Karpas-422 (cell line): ENCODE measurements at regions not wholly inside any gene's neighbourhood (a gene's known extent, or its start where the extent isn't known, plus 50 kb on each side); places are given as distances from the start of the nearest gene placed in this dataset.
"Not testable (repeated sequence)": the region's sequence is repeated elsewhere in the genome, so short reads cannot be mapped to it uniquely, and the experiment has no call there.

Source experiments
- DNase-seq: peaks from one replicate; pipeline ENCODE4 v3.0.0-alpha.2; 2015
- H2AFZ ChIP-seq: fragments of 200-600 bp; sonication (generic); 2 replicates; pipeline ENCODE4 v1.6.1; 2014; ENCODE audit warnings: antibody characterized with exemption, low read length, mixed read lengths
- H3K27ac ChIP-seq: fragments of 200-600 bp; sonication (generic); 2 replicates; pipeline ENCODE4 v1.5.1; 2014; ENCODE audit warnings: mild to moderate bottlenecking, low read length, moderate library complexity
- H3K27me3 ChIP-seq: fragments of 200-600 bp; sonication (generic); 2 replicates; pipeline ENCODE4 v1.6.1; 2014; ENCODE audit warnings: low read length, mixed read lengths
- H3K36me3 ChIP-seq: fragments of 200-600 bp; sonication (generic); 2 replicates; pipeline ENCODE4 v1.6.1; 2014; ENCODE audit warnings: low read length, mixed read lengths; ENCODE audit not compliant: insufficient read depth
- H3K4me1 ChIP-seq: fragments of 200-600 bp; sonication (generic); 2 replicates; pipeline ENCODE4 v1.6.1; 2014; ENCODE audit warnings: mild to moderate bottlenecking, low read length, mixed read lengths
- H3K4me2 ChIP-seq: fragments of 200-600 bp; sonication (generic); 2 replicates; pipeline ENCODE4 v1.6.1; 2014; ENCODE audit warnings: low read length, low read depth, mild to moderate bottlenecking; ENCODE audit not compliant: poor library complexity, severe bottlenecking
- H3K4me3 ChIP-seq: fragments of 200-600 bp; sonication (generic); 2 replicates; pipeline ENCODE4 v1.5.1; 2014; ENCODE audit warnings: mild to moderate bottlenecking, antibody characterized with exemption, low read length, mixed read lengths
- H3K79me2 ChIP-seq: fragments of 200-600 bp; sonication (generic); 2 replicates; pipeline ENCODE4 v1.6.1; 2014; ENCODE audit warnings: mild to moderate bottlenecking, low read length, mixed read lengths
- H3K9ac ChIP-seq: fragments of 200-600 bp; sonication (generic); 2 replicates; pipeline ENCODE4 v1.6.0; 2014; ENCODE audit warnings: low read length
- H3K9me2 ChIP-seq: fragments of 200-600 bp; sonication (generic), shearing (Covaris generic); replicated peaks from 2 replicates; pipeline ENCODE4 v1.6.0; 2014; ENCODE audit warnings: mild to moderate bottlenecking, low read length, moderate library complexity; ENCODE audit not compliant: insufficient read depth
- H3K9me3 ChIP-seq: fragments of 300-700, 200-600 bp; sonication (generic); 2 replicates; pipeline ENCODE4 v1.6.1; 2014; ENCODE audit warnings: low read length, mixed read lengths
- H4K20me1 ChIP-seq: fragments of 200-600 bp; sonication (generic); 2 replicates; pipeline ENCODE4 v1.6.1; 2014; ENCODE audit warnings: mild to moderate bottlenecking, antibody characterized with exemption, low read length, low read depth; ENCODE audit not compliant: insufficient read depth

DNA sequence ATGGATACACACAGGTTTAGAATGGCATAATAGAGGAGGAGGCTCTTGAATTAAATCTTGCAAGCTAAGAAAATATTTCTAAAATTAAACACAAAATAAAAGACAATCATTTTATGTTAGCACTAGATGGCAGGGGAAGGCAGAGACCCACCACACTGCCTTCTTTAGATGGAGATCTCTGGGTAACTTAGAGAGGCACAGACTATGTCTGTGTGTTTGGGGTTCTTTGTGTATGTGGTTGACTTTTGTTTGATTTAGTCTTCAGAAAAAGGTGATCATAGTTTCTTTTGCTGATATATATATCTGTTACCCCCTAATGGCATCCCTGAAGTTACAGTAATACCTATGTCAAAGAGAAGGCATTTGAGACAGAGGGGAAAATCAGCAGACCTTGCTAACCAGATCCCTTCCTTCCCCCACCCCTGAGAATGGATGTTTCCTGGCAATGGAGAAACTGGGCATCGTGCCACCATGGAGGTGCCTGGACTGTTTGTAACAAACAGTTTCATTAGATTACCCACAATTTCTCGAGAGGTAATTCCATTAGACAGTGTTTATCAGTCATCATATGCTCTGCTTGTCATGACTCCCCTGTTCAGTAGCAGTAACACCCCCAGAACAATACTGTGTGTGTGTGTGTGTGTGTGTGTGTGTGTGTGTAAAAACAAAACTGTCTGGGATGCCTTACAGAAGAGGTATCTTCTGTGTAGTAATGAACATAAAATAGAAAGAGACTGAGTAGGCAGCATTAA lies 228.3 kb upstream of the DEPDC1 start:
- Histone ChIP-seq H3K36me3 (no peaks in the 10 kb centered on the region), H3K9ac (no peak overlapping the region)

DNA sequence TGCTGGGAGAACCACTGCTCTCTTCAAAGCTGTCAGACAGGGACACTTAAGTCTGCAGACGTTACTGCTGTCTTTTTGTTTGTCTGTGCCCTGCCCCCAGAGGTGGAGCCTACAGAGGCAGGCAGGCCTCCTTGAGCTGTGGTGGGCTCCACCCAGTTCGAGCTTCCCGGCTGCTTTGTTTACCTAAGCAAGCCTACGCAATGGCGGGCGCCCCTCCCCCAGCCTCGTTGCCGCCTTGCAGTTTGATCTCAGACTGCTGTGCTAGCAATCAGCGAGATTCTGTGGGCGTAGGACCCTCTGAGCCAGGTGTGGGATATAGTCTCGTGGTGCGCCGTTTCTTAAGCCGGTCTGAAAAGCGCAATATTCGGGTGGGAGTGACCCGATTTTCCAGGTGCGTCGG lies 242.6 kb upstream of the DEPDC1 start:
- not testable (repeated sequence) for H3K4me2 ChIP-seq

More for the DNA sequence above, 228.3 kb upstream of the DEPDC1 start:
- no peak overlapping the region for H3K27ac ChIP-seq
- no peaks in the 10 kb centered on the region for H3K4me1 ChIP-seq
- no peak for DNase-seq
- no peak overlapping the region for H2AFZ ChIP-seq
- no peak overlapping the region for H3K4me3 ChIP-seq
- H3K9me2 ChIP-seq = no peaks in the 10 kb centered on the region
- no peaks in the 10 kb centered on the region for H3K79me2 ChIP-seq
- no peaks in the 10 kb centered on the region; the same call in 1 of the 2 replicates for H3K9me3 ChIP-seq
- no peaks in the 10 kb centered on the region for H3K27me3 ChIP-seq
- no peaks in the 10 kb centered on the region for H4K20me1 ChIP-seq
- H3K4me2 ChIP-seq = no peak overlapping the region

DNA sequence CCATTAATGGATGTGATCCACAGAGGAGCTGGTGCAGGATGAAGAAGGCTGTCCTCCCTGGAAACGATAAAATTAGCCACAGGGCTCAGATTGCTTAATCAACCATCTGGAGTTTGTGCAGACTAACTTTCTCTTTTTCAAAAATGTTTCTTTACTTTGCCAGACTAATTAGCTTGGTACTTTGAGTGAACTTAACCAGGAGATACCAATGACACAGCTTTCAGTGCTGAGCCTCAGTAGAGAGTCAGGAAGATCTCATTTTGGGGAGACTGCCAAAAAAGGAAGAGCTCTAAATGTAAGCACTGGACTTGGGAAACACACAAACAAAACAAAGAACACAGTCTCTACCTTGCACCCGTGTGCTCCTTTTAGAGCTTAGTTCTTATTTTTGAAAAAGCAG lies 248.1 kb upstream of the DEPDC1 start:
- no peak overlapping the region for H3K4me3 ChIP-seq
- peaks cover 7% of the 10 kb centered on the region; the same call in 1 of the 2 replicates for H3K9me3 ChIP-seq
- H3K27me3 ChIP-seq = 0 out of 2 replicates have a peak, but pooled peaks cover 3% of the 10 kb centered on the region
- no peak for DNase-seq
- H3K4me1 ChIP-seq = no peaks in the 10 kb centered on the region
- H3K79me2 ChIP-seq = no peaks in the 10 kb centered on the region
- no peak overlapping the region for H3K9ac ChIP-seq
- no peaks in the 10 kb centered on the region for H3K36me3 ChIP-seq
- H2AFZ ChIP-seq = no peak overlapping the region
- H3K27ac ChIP-seq = no peak overlapping the region
- no peaks in the 10 kb centered on the region for H4K20me1 ChIP-seq
- H3K9me2 ChIP-seq = no peaks in the 10 kb centered on the region
- H3K4me2 ChIP-seq = no peak overlapping the region

More for the DNA sequence above, 242.6 kb upstream of the DEPDC1 start:
- H3K4me3 ChIP-seq, H3K9me2 ChIP-seq, H3K27ac ChIP-seq, H4K20me1 ChIP-seq, H3K9me3 ChIP-seq, H3K27me3 ChIP-seq, H2AFZ ChIP-seq, DNase-seq, H3K36me3 ChIP-seq, H3K4me1 ChIP-seq, H3K9ac ChIP-seq, H3K79me2 ChIP-seq: not testable (repeated sequence)

DNA sequence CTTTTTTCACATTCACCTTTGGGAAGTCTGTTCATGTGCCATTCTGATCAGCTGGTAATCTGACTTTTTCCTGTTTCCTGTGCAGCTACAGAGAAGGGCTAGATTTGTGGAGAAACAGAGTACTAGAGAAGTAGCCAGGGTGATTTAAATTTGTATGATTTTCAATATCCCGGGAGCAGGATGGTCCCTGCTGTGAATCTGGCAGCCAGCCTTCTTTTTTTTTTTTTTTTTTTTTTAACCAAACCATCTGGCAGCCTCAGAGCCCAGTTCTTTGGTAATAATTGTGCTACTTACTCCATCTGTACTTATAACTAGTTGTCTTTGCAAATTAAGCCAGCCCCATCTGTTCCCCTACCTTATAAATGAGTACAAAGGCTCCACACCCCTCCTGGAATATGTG lies 248.6 kb upstream of the DEPDC1 start:
- no peaks in the 10 kb centered on the region for H3K36me3 ChIP-seq
- no peak for DNase-seq
- H3K9ac ChIP-seq = no peak overlapping the region
- peaks cover 7% of the 10 kb centered on the region; the same call in 1 of the 2 replicates for H3K9me3 ChIP-seq
- H3K9me2 ChIP-seq = no peaks in the 10 kb centered on the region
- no peaks in the 10 kb centered on the region for H3K4me1 ChIP-seq
- no peak overlapping the region for H3K4me3 ChIP-seq
- H3K79me2 ChIP-seq = no peaks in the 10 kb centered on the region
- H3K4me2 ChIP-seq = no peak overlapping the region
- no peak overlapping the region for H3K27ac ChIP-seq
- H3K27me3 ChIP-seq = 0 out of 2 replicates have a peak, but pooled peaks cover 3% of the 10 kb centered on the region
- no peaks in the 10 kb centered on the region for H4K20me1 ChIP-seq
- H2AFZ ChIP-seq = no peak overlapping the region

DNA sequence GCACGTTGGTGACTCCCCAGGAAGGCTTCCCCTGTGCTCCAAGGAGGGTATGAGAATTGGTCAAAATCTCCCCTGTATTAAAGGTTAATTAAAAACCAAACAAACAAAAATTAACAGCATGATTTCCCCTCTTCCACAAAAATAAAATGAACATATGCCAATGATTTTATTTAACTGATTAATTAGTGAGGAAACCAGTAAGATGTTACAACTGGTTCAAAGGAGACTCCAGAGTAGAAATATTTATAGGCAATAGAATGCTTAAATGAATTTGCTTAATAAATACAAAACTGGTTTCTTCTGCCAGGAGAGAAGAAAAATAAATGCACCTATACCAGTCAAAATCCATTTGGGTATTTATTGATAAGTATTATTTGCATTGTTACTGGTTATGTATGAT lies 249.5 kb upstream of the DEPDC1 start:
- H3K9ac ChIP-seq = no peak overlapping the region
- H3K27me3 ChIP-seq = 0 out of 2 replicates have a peak, but pooled peaks cover 3% of the 10 kb centered on the region
- H3K36me3 ChIP-seq = no peaks in the 10 kb centered on the region
- no peaks in the 10 kb centered on the region for H4K20me1 ChIP-seq
- no peak for DNase-seq
- H3K4me1 ChIP-seq = no peaks in the 10 kb centered on the region
- no peak overlapping the region for H3K27ac ChIP-seq
- H3K4me3 ChIP-seq = no peak overlapping the region
- H3K4me2 ChIP-seq = no peak overlapping the region
- no peaks in the 10 kb centered on the region for H3K79me2 ChIP-seq
- H3K9me2 ChIP-seq = no peaks in the 10 kb centered on the region
- peaks cover 7% of the 10 kb centered on the region; the same call in 1 of the 2 replicates for H3K9me3 ChIP-seq
- H2AFZ ChIP-seq = no peak overlapping the region

DNA sequence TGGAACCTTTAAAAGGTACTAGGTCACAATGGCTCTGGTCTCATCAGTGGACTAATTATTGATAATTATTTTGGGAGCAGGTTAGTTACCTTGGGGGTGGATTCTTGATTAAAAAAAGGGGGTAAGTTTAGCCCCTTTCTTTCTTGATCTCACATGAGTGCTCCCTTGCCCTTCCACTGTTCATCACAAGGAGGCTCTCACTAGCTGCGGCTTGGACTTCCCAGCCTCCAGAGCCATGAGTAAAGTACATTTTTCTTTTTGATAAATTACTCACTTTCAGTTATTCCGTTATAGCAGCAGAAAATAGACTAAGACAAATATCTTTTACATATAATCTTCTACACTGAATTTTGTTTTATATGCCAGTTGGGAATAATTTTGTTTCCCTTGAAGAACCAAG lies 254.8 kb upstream of the DEPDC1 start:
- no peak overlapping the region for H3K27ac ChIP-seq
- no peaks in the 10 kb centered on the region for H4K20me1 ChIP-seq
- H3K36me3 ChIP-seq = no peaks in the 10 kb centered on the region
- 0 out of 2 replicates have a peak, but pooled peaks cover 3% of the 10 kb centered on the region for H3K27me3 ChIP-seq
- H3K4me3 ChIP-seq = no peak overlapping the region
- no peak overlapping the region for H3K4me2 ChIP-seq
- H3K9me2 ChIP-seq = no peaks in the 10 kb centered on the region
- H3K9me3 ChIP-seq = peaks cover 13% of the 10 kb centered on the region; the same call in 1 of the 2 replicates
- DNase-seq = no peak
- H3K79me2 ChIP-seq = no peaks in the 10 kb centered on the region
- H3K9ac ChIP-seq = no peak overlapping the region
- H3K4me1 ChIP-seq = no peaks in the 10 kb centered on the region
- H2AFZ ChIP-seq = no peak overlapping the region

DNA sequence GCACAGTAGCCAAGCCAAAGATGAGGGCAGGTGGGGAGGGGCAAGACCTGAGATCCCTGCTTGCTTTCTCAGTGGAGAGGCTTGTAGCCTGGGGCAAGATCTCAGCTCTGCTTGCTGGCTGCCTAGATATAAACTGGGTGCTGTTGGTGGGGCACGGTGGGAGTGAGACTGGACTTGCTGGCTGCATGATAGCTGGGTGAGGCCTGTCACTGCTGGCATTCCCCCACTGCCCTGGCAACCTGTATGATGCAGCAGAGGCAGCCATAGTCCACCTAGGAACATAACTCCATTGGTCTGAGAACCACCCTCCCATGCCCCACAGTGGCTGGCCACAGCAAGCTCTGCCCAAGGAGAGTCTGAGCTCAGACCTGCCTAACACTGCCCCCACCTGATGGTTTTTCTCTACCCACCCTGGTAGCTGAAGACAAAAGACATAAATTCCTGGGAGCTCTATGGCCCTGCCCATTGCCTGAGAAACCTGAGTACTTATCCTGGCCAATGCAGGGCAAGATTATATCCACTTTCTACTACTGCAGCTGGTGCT lies 261.9 kb upstream of the DEPDC1 start:
- H3K9me2 ChIP-seq = no peaks in the 10 kb centered on the region
- H3K27ac ChIP-seq = no peak overlapping the region
- no peak for DNase-seq
- H3K4me1 ChIP-seq = no peaks in the 10 kb centered on the region
- H3K79me2 ChIP-seq = no peaks in the 10 kb centered on the region
- no peaks in the 10 kb centered on the region for H3K27me3 ChIP-seq
- H3K4me3 ChIP-seq = no peak overlapping the region
- H3K9ac ChIP-seq = no peak overlapping the region
- peaks cover 19% of the 10 kb centered on the region for H3K9me3 ChIP-seq
- H3K36me3 ChIP-seq = no peaks in the 10 kb centered on the region
- no peak overlapping the region for H2AFZ ChIP-seq
- no peaks in the 10 kb centered on the region for H4K20me1 ChIP-seq
- no peak overlapping the region for H3K4me2 ChIP-seq

DNA sequence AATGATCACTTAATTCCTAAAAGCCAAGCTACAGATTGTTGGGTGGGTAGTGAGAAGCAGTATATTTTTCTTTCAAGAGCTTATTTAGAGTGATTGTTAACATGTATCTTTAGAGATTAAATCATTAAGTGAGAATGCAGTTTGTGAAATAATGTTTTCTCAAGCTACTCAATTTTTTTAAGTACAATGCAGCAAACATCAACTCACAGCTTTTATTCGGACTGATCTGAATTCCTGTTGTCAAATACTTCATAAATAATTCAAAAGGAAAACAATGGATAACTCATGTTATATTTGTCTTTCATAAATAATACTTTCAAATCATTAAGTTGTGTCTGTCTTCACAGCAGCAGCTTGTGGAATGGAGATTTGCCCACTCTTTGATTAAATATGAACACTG lies 271.1 kb upstream of the DEPDC1 start:
- no peak for DNase-seq
- H3K27ac ChIP-seq = no peak overlapping the region
- H3K36me3 ChIP-seq = no peaks in the 10 kb centered on the region
- H3K79me2 ChIP-seq = no peaks in the 10 kb centered on the region
- no peaks in the 10 kb centered on the region for H4K20me1 ChIP-seq
- H2AFZ ChIP-seq = no peak overlapping the region
- H3K4me1 ChIP-seq = no peaks in the 10 kb centered on the region
- no peaks in the 10 kb centered on the region for H3K27me3 ChIP-seq
- H3K9me2 ChIP-seq = no peaks in the 10 kb centered on the region
- no peak overlapping the region for H3K9ac ChIP-seq
- H3K9me3 ChIP-seq = peaks cover 5% of the 10 kb centered on the region
- H3K4me3 ChIP-seq = no peak overlapping the region
- H3K4me2 ChIP-seq = no peak overlapping the region
